ENCODE measurements at regions not wholly inside any gene's neighbourhood (a gene's known extent, or its start where the extent isn't known, plus 50 kb on each side); places are given as distances from the start of the nearest gene placed in this dataset.
A peak's percentile ranks its signal among the peaks of the same experiment; 100 is the strongest.
"Not testable (repeated sequence)": the region's sequence is repeated elsewhere in the genome, so short reads cannot be mapped to it uniquely, and the experiment has no call there.

- no peak for DNase-seq
These were observed 1137.0 kb upstream of the FANCL start for GRCh38 chr2:59378127-59378526.

- DNase-seq: no peak
These were observed 1125.2 kb upstream of the FANCL start for GRCh38 chr2:59366288-59366687.

- no peak for DNase-seq
These were observed 1113.4 kb upstream of the FANCL start for GRCh38 chr2:59354498-59354897.

- no peak for DNase-seq
These were observed 1112.3 kb upstream of the FANCL start for GRCh38 chr2:59353306-59353921.

GRCh38 chr2:59342166-59342565 lies 1101.0 kb upstream of the FANCL start:
- no peak for DNase-seq

- DNase-seq: no peak
These were observed 1098.7 kb upstream of the FANCL start for GRCh38 chr2:59339837-59340207.

GRCh38 chr2:59339121-59339836 lies 1098.2 kb upstream of the FANCL start:
- DNase-seq: no peak

GRCh38 chr2:59333007-59333406 lies 1091.9 kb upstream of the FANCL start:
- no peak for DNase-seq

- DNase-seq: not testable (repeated sequence)
These were observed 1085.6 kb upstream of the FANCL start for GRCh38 chr2:59326581-59327365.

- no peak for DNase-seq
These were observed 1081.7 kb upstream of the FANCL start for GRCh38 chr2:59322870-59323269.

- DNase-seq: no peak
These were observed 1080.9 kb upstream of the FANCL start for GRCh38 chr2:59322005-59322404.

- DNase-seq: no peak
These were observed 1073.1 kb upstream of the FANCL start for GRCh38 chr2:59314031-59314766.

- DNase-seq: no peak
These were observed 1072.1 kb upstream of the FANCL start for GRCh38 chr2:59312967-59313940.

- DNase-seq: no peak
These were observed 1070.9 kb upstream of the FANCL start for GRCh38 chr2:59312029-59312428.

GRCh38 chr2:59308108-59308507 lies 1067.0 kb upstream of the FANCL start:
- DNase-seq: no peak

GRCh38 chr2:59307196-59307595 lies 1066.1 kb upstream of the FANCL start:
- no peak for DNase-seq

- no peak for DNase-seq
These were observed 1062.1 kb upstream of the FANCL start for GRCh38 chr2:59303272-59303671.

- no peak for DNase-seq
These were observed 1061.6 kb upstream of the FANCL start for GRCh38 chr2:59302683-59303082.

- peak; percentile 25 for DNase-seq
These were observed 1060.6 kb upstream of the FANCL start for GRCh38 chr2:59301466-59302402.

GRCh38 chr2:59297816-59298215 lies 1056.7 kb upstream of the FANCL start:
- DNase-seq: no peak

GRCh38 chr2:59296279-59296678 lies 1055.2 kb upstream of the FANCL start:
- DNase-seq: no peak
